Skeletal muscle cell (primary cell): ENCODE measurements at regions not wholly inside any gene's neighbourhood (a gene's known extent, or its start where the extent isn't known, plus 50 kb on each side); places are given as distances from the start of the nearest gene placed in this dataset.

Experiments used
- DNase-seq: peaks from one replicate; pipeline ENCODE4 v3.0.0-alpha.2; 2010; ENCODE audit warnings: low read depth
- H3K4me3 ChIP-seq: 2 replicates; pipeline ENCODE4 v1.5.1; 2011; ENCODE audit warnings: low read depth, mild to moderate bottlenecking, control low read depth, low read length, moderate library complexity

DNA sequence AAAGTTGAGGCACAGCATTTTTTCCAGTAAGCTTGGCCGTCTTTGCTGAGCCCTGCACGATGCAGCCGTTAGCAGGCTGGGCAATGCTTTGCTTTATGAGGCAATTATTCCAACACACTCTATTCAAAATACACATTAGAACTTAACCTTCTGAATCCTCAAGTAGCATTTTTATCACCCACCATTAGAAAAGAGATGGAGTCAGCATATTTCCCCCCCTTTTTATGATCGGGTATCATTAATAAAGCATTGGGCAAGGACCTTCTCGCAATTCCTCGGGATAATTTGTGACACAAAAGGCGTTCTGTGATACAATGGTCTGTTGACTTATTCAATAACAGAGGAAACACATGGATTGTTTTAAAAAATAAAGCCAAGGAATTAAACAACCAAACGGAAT, 374.5 kb upstream of the RBFOX1 start:
- no peak overlapping the region for H3K4me3 ChIP-seq
- no peak for DNase-seq

DNA sequence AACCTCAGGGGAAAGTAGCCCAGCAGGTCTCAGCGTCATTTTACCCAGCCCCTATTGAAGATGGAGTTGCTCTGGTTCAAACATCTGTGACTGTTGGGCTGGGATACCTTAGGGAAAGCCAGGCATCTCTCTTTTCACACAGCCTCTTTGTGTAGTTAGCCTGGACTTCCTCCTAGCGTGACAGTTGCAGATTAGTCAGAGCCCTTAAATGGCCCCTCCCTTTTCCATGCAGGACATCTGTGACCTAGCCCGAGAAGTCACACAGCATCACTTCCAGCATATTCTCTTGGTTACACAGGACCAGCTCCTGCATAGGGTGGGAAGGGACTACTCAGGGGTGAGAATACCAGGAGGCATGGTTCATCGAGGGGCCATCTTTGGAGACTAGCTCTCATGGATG, 375.0 kb upstream of the RBFOX1 start:
- no peak for DNase-seq

DNA sequence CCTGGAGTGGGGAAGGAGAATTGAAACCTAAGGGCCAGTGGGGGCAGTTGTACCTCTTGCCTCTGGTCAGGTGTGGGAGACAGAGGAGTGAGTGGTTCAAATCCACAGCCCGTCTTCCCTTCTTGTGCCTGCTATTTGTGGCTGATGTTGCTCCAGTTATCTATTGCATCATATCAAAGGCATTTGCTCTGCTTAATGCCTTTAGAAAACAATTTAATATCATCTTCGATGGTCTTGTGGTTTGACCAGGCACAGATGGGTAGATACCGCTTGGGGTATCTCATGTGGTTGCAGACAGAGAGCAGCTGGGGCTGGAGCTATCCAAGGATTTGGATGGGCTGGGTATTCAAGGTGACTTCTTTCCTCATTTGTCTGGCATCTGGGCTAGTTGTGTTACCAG, 376.1 kb upstream of the RBFOX1 start:
- H3K4me3 ChIP-seq = no peak overlapping the region
- DNase-seq = no peak

More for the DNA sequence above, 375.0 kb upstream of the RBFOX1 start:
- no peak overlapping the region for H3K4me3 ChIP-seq

DNA sequence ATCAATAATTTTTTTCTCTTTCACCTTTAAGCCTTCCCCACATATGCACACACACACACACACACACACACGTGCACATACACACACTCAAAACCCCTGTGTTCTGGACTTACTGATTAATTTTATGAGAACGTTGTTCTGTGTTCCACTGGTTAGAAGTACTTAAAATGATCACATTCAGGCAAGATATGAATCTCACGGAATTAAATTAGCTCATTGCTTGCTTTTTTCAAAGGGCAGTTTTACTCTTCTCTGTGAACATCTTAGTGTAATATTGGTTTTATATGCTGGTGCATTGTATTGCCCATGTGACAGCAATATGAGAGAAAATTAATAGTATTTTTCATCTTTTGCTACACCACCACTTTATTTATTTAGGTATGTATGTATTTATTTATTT, 377.3 kb upstream of the RBFOX1 start:
- DNase-seq = no peak
- H3K4me3 ChIP-seq = no peak overlapping the region

DNA sequence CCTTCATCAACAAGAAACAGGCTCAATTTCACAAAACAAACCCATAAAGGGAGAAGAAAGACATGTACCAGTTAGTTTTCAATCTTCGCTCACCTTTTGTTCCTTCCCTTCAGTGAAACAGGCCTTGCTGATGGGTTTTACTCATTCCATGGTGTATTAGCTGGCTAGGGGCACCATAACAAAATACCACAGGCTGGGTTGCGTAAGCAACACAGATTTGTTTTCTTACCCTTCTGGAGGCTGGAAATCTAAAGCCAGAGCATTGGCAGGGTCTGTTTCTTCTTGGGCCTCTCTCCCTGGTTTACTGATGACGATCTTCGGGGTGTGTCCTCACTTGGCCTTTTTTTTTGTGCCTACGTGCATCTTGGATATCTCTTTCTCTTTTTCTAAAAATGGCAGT, 383.4 kb upstream of the RBFOX1 start:
- no peak for DNase-seq
- no peak overlapping the region for H3K4me3 ChIP-seq

DNA sequence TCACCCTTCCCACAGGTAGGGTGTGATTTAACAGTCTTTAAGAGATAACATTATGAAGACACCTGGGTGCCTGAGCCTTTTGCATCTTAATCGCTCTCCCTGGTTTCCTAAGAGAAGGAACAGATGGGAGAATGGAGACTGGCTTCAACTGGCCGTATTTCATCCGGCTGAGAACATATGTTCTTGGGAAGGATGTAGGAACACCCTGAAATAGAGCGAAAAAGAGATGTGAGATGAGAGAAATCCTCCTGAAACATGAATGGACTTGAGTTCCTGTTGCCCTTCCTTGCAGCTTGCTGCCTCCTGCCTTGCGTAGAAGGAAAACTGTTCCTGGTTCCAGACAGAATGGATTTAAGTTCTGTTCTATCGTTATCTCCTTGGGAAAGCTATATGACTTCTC, 385.4 kb upstream of the RBFOX1 start:
- H3K4me3 ChIP-seq = no peak overlapping the region
- no peak for DNase-seq

DNA sequence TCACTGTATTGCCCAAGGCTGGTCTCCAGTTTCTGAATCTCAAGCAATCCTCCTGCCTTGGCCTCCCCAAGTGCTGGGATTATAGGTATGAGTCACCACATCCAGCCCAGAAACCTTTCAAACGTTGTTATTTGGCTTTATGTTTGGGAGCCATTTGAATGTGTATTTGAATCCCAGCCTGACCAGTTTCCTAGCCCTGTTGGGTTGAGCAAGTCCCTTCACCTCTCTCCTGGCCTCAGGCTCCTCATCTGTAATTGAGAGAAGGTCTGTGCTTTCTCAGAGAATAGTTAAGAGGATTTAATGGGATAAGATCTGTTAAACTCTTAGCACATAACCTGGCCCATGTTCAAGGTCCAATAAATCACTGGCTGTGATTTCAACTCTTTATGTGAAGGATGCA, 385.8 kb upstream of the RBFOX1 start:
- DNase-seq = no peak
- no peak overlapping the region for H3K4me3 ChIP-seq

DNA sequence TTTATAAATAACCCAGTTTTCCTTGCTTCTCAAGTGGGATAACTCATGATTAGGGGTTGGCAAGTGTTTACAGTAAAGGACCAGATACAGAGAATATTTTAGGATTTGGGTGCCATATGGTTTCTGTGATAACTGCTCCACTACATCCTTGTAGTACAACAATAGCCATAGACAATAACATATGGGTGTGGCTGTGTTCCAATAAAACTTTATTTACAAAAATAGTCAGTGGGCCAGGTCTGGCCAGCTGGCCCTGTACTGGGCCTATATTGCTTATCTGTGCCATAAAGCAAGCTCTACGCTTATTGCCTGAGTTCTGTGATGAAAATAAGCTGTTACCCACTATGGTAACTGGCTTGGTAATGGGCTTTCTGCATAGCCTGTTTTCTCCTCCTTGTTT, 386.5 kb upstream of the RBFOX1 start:
- no peak overlapping the region for H3K4me3 ChIP-seq
- DNase-seq = no peak

DNA sequence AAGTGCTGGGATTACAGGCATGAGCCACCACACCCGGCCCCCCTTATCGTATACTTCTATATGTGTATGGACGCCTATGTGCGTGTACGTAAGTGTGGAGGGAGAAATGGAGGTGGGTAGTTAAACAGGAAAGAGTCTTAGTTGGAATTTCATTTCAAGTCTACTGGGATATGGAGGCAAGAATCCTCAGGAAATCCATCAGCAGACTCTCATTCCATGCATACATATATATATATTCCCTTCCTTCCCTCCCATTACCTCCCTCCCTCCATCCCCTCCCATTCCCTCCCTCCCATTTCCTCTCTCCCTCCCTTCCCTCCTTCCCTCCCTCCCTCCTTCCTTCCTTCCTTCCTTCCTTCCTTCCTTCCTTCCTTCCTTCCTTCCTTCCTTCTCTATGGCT, 391.7 kb upstream of the RBFOX1 start:
- no peak overlapping the region for H3K4me3 ChIP-seq
- DNase-seq = no peak

DNA sequence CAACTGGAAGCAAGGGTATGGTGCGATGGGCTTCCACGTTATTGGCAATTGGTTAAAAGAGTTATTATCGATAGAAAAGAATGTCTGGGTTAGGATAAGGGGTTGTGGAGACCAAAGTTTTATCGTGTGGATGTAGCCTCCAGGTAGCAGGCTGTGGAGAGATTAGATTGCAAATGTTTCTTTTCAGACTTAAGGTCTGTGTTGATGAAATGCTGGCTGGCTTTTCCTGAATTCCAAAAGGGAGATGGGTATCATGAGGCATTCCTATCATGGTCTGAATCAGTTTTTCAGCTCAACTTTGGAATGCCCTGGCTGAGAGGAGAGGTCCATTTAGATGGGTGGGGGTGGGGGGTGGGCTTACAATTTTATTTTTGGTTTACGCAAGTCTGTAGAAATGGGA, 395.0 kb upstream of the RBFOX1 start:
- no peak for DNase-seq
- H3K4me3 ChIP-seq = no peak overlapping the region

DNA sequence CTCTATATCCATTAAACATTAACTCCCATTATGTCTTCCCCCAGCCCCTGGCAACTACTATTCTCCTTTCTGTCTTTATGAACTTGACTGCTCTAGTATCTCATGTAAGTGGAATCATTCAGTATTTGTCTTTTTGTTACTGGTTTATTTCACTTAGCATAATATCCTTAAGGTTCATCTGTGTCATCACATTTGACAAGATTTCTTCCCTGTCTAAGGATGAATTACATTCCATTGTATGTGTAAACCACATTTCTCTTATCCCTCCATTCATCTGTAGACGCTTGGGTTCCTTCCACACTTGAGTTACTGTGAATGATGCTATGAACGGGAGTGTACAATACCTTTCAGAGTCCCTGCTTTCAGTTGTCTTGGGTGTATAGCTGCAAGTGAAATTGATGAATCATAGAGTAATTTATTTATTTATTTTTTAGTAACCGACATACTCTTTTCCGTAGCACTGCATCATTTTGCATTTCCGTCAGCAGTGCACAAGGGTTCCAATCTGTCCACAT, 399.7 kb upstream of the RBFOX1 start:
- no peak overlapping the region for H3K4me3 ChIP-seq
- no peak for DNase-seq

DNA sequence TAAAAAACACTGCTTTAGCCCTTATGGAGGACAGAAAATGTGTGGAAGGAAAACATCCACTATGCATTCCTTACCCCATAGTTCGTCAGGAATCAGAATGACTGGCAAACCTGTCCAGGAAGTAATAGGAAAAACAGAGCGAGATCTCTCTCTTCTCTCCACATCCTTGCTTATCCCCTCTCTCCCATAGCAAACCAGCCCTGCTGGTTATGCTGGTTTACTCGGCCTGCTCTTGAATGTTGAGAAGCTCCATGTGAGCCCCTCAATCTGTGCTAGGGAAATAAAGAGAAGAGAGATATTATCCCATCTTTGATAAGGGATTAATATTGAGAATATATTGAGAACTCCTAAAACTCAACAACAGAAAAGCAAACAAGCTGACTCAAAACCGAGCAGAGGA, 402.8 kb upstream of the RBFOX1 start:
- DNase-seq = no peak
- H3K4me3 ChIP-seq = no peak overlapping the region

DNA sequence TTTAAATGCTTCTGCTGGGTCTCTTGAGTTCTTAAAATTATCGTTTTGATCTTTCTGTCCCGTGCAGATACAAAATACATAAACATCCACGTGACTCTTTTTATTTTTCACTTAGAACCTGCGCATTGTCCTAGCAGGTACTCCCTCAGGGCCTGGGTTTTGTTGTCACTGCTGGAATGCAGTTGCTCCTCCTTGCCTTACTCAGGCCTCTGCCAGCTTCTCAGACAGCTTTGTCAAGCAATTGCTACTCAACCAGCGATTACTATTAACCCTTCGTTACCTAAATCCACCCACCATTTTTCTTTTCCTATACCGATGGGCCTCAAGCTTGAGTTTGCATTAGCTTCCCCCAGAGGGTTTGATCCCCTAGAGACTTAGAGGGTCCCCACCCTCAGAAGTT, 405.9 kb upstream of the RBFOX1 start:
- no peak overlapping the region for H3K4me3 ChIP-seq
- DNase-seq = no peak

DNA sequence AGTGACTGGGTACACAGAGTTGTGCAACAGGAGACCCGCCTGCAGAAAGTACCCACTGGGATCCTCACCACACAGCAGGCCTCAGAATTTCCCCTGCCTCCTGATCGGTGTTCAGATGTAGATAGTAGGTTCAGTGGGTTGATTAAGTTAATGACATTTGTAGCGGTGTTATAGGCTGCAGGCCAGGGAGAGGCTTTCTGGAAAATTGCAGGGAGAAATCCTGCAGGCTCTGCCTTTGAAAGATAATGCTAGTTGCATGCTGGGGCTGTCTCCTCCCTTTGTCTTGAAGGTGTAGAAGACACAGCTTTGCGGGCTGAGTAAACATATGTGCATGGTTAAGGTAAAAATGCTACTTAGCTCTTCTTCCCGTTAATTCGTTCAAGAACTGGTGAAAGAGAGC, 406.3 kb upstream of the RBFOX1 start:
- H3K4me3 ChIP-seq = no peak overlapping the region
- no peak for DNase-seq

DNA sequence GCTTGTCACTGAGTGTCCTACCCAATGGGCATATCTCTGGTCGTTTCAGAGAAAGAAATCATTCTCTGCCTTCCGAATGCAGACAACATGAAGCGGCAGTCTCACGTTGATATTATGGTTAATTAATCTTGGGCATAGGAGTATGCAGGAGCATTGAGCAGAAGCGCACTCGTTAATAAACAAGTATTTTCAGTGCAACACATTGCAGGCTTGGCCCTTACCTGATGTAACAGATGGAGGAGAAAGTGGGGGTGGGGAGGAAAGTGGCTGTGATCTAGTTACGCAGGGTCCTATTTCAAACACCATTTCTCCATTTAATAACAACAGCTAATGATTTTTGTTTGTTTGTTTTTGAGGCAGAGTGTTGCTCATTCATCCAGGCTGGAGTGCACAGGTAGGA, 414.0 kb upstream of the RBFOX1 start:
- no peak for DNase-seq
- H3K4me3 ChIP-seq = no peak overlapping the region

DNA sequence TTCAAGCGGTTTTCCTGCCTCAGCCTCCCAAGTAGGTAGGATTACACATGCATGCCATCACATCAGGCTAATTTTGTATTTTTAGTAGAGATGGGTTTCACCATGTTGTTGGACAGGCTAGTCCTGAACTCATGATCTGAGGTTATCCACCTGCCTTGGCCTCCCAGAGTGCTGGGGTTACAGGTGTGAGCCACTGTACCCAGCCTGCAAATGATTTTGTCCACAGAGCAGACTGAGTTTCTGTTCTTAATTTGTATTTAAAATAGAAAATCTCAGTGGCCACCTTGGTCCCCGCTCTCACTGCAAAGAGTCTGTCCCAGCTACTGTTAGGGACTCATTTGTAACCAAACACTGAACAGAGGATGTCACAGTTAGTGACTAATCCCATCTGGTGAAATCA, 415.7 kb upstream of the RBFOX1 start:
- no peak overlapping the region for H3K4me3 ChIP-seq

DNA sequence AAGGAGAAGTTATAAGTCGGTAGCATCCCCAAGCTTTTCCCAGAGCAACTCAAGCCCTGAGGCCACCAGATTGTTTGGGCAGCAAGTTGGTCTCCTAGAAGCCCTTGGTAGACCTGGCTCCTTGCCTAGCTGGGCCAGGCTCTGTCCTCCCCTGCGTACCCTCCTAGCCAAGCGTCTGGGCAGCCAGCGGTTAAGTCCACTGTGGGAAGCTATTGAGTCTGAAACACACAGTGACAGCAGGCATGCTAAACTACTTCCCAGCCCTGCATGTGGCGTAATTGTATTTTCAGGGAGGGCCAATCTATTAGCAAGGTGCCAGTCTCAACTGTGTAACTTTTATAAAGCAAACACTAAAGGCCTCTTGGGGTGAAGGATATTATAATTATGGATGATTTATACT, 419.1 kb upstream of the RBFOX1 start:
- H3K4me3 ChIP-seq = no peak overlapping the region
- no peak for DNase-seq

More for the DNA sequence above, 415.7 kb upstream of the RBFOX1 start:
- no peak for DNase-seq

DNA sequence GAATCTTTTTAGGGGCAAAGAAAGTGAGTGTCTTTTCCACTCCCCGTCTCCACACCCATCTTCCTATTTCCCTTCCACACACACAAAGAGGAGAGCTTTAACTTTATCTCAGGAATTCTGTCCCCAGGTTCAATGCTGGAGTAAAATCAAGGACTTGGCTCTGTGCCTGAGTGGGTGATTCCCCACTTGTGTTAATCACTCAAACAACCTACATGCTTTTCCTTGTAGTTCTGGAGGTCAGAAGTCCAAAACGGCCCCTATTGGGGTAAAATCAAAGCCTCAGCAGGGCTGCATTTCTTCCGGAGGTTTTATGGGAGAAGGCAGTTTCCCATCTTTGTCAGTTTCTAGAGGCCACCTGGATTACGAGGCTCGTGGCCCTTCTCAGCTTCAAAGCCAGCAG, 422.3 kb upstream of the RBFOX1 start:
- no peak for DNase-seq

DNA sequence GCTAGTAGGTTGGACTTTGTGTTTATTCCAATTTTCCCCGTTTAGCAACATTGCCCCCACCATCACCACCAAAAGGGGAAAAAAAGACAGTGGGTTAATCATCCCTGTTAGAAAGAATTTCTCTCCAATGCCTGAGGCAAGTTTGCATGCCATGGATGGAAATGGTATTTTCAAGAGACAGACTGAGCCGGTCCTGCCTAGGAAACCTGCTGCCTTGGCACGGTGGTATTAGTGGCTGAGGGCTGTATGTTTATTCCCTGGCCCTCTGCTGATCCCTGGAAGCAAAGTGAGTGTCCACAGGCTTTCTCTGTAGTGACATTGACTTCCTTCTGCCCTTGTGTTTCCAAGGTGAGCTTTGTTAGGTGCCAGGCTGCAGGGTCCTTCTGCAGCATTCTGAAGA, 427.0 kb upstream of the RBFOX1 start:
- no peak for DNase-seq
- H3K4me3 ChIP-seq = no peak overlapping the region

More for the DNA sequence above, 422.3 kb upstream of the RBFOX1 start:
- no peak overlapping the region for H3K4me3 ChIP-seq

DNA sequence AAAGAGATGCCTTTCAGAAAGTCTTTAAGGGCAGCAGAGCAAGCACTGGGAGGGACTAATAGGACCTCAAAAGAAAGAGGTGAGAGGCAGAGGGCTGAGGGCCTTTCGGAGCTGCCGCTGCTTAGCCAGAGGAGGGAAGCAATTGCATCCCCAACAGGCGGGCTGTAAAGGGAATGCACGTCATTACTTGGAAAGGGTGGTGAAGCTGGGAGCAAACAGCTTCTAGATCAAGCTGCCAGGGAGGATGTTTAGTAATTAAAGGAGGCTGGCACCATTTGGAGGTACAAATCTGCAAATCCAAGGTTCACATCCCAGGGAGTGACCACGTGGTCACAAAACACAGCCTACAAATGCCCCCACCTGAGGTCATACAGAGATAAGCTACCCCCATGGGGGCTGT, 429.0 kb upstream of the RBFOX1 start:
- DNase-seq = no peak
- no peak overlapping the region for H3K4me3 ChIP-seq

DNA sequence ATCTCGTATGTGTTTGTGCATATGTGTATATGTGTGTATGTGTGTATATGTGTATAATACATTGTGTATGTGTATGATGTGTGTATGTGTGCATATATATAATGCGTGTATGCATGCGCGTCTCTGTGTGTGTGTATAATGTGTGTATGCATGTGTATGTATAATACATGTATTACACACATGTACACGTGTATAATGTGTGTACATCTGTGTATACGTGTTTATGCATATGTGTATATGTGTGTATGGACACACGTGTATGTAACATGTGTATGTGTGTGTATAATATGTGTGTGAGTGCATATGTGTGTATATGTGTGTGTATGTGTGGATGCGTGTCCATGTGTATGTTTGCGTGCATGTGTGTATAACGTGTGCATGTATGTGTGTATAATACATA, 433.7 kb upstream of the RBFOX1 start:
- no peak for DNase-seq
- no peak overlapping the region for H3K4me3 ChIP-seq

DNA sequence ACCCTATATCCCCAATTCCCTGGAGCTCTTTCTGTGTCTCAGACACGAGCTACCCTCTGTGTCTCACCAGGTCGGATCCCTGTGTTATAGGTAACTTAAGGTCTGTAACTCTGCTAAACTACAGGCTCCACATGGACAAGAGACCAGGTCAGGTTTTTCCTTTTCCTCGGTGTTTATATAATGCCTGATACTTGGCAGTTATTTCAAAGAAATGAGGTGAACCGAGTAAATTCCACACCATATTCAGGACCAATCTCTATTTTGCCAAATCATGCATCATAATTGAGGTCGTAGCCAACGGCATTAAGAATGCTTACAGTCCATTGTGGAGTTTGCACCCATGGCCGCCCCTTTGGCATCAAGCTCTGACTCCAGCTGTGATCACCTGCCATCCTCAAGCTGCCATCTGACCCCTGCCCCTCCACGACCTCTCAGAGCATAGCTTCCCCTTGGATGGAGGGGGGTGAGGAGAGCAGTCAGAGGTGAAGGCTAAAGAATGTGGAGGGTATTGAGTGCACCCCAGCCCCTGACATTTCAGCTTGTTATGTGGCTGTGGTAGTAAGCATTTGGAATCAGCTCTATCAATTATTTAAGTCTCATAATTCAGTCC, 434.7 kb upstream of the RBFOX1 start:
- H3K4me3 ChIP-seq = no peak overlapping the region
- DNase-seq = no peak
